Heart right ventricle (tissue), 16 donors: ENCODE measurements at regions not wholly inside any gene's neighbourhood (a gene's known extent, or its start where the extent isn't known, plus 50 kb on each side); places are given as distances from the start of the nearest gene placed in this dataset.

ENCODE experiments used
- ATAC-seq, 8 donors: fragments of 200-7000 bp; cut with Tn5 transposase; one replicate each; pipeline ENCODE4 v1.9.1; 2020; ENCODE audit warnings: mild to moderate bottlenecking in 8 of 8, moderate library complexity in 8 of 8, moderate number of reproducible peaks in 1 of 8
- DNase-seq, 2 donors: peaks; one replicate each; pipeline ENCODE4 v3.0.0-alpha.2; 2020
- H3K27ac ChIP-seq, 10 donors: fragments of 200-600 bp; sonication (generic) in 2 of 10; one replicate each; pipeline versions ENCODE4 v1.5.0 to v1.8.0; 2020 to 2022; ENCODE audit warnings: mild to moderate bottlenecking in 3 of 10
- H3K27me3 ChIP-seq, 7 donors: fragments of 200-600 bp; one replicate each; pipeline ENCODE4 v1.8.0; 2021 to 2022; ENCODE audit warnings: mild to moderate bottlenecking in 2 of 7
- H3K36me3 ChIP-seq, 9 donors: fragments of 200-600 bp; sonication (generic) in 1 of 9; one replicate each; pipeline versions ENCODE4 v1.5.0 to v1.8.0; 2020 to 2022; ENCODE audit warnings: mild to moderate bottlenecking in 2 of 9
- H3K4me1 ChIP-seq, 9 donors: fragments of 200-600 bp; sonication (generic) in 1 of 9; one replicate each; pipeline versions ENCODE4 v1.5.0 to v1.8.0; 2020 to 2022; ENCODE audit warnings: mild to moderate bottlenecking in 4 of 9
- H3K4me3 ChIP-seq, 10 donors: fragments of 200-600 bp; sonication (generic) in 2 of 10; one replicate each; pipeline versions ENCODE4 v1.5.0 to v1.8.0; 2020 to 2022; ENCODE audit warnings: mild to moderate bottlenecking in 7 of 10, moderate library complexity in 2 of 10
- H3K9me3 ChIP-seq, 11 donors: fragments of 200-600 bp in 10 of 11; sonication (generic) in 2 of 11; one replicate each; pipeline versions ENCODE4 v1.5.0 to v1.8.0; 2013 to 2022; ENCODE audit warnings: mild to moderate bottlenecking in 2 of 11, control low read depth in 1 of 11, moderate library complexity in 1 of 11
- CTCF ChIP-seq, 9 donors: fragments of 200-600 bp; sonication (generic) in 2 of 9; IDR thresholded peaks; one replicate each; pipeline versions ENCODE4 v1.5.0 to v1.8.0; 2021 to 2022; ENCODE audit warnings: antibody characterized with exemption in 9 of 9, mild to moderate bottlenecking in 5 of 9, moderate library complexity in 1 of 9
- WGBS, 2 donors: extraction: QIAGEN DNeasy Blood & Tissue Kit; methylation state at CpG; one replicate each; pipeline ENCODE4 v1.1.7; 2013; ENCODE audit warnings: inconsistent platforms in 1 of 2; 5-methylcytosine and 5-hydroxymethylcytosine counted together
- intact Hi-C, 10 donors: fragments of 100-400 bp; cut with DNase I; formaldehyde crosslinking; loops; one replicate each; pipeline versions ENCODE4 v1.11.1 to v1.14.2; 2022
- donor health status: Arrhythmogenic right ventricular cardiomyopathy.
- donor health status: ischemic (EF 13 %, LVEDD 7.1; RV severe dilation, severe dysfunction).
- donor health status: healthy with polysubstance abuse.
- donor health status: DM: no; HTN: yes; CAD: no.
- donor health status: DM: no; HTN: no; CAD: no.
- donor health status: ischemic (EF 25% LVEDD 6.9; RV normal size, moderate dysfunction).
- donor health status: ischemic (EF 25% LVEDD 5.7; RV mildly dilated, moderate dysfunction).
- donor health status: healthy.
- donor health status: DM: yes; HTN: yes; CAD: no.
- donor health status: Ischemic cardiomyopathy.
- donor health status: ischemic (EF 35%, LVEDD 5.7; RV mildly dilated, moderate dysfunction).
- donor health status: nonischemic (EF 11% LVEDD 7.7; RV severe dilation, severe dysfunction).
- donor health status: DM: yes; HTN: yes; CAD: no.
- donor health status: PGD.
- donor health status: ischemic (EF 29% LVEDD 5.4; RV normal size, mild dysfunction).
- donor health status: nonischemic (EF 23%, LVEDD 6.1; RV moderate dilation, normal function).

GRCh38 chr5:29040404-29040803 is 2002.0 kb upstream of the CDH9 start:
- TF ChIP-seq CTCF (IDR thresholded peaks at IDR 0.05) = no peak
- 73 to 76% methylated on average over 1 of the region's 1 CpG for WGBS, 2 donors
- intact Hi-C loops = no loop called here
- no peaks in the 10 kb centered on the region for H3K4me1 ChIP-seq
- DNase-seq = no peak
- no peak for ATAC-seq
- no peaks in the 10 kb centered on the region for H3K27me3 ChIP-seq
- no peaks in the 10 kb centered on the region for H3K36me3 ChIP-seq
- H3K4me3 ChIP-seq = no peak overlapping the region
- H3K9me3 ChIP-seq = peaks cover 0 to 11% (median 0%) of the 10 kb centered on the region in 11 donors
- no peak overlapping the region for H3K27ac ChIP-seq

GRCh38 chr5:29039994-29040393 is 2001.6 kb upstream of the CDH9 start:
- Histone ChIP-seq H3K9me3 (peaks cover 0 to 11% (median 0%) of the 10 kb centered on the region in 11 donors), H3K4me3 (no peak overlapping the region), H3K27me3 (no peaks in the 10 kb centered on the region), H3K4me1 (no peaks in the 10 kb centered on the region), H3K36me3 (no peaks in the 10 kb centered on the region), H3K27ac (no peak overlapping the region)
- 47 to 68% methylated on average over 1 of the region's 1 CpG for WGBS, 2 donors
- intact Hi-C loops = no loop called here
- DNase-seq = no peak
- no peak for ATAC-seq
- no peak for TF ChIP-seq CTCF (IDR thresholded peaks at IDR 0.05)

- ATAC-seq (no peak), DNase-seq (no peak)
- Histone ChIP-seq H3K4me1 (no peaks in the 10 kb centered on the region), H3K9me3 (peaks cover 0 to 11% (median 0%) of the 10 kb centered on the region in 11 donors), H3K36me3 (no peaks in the 10 kb centered on the region), H3K27ac (no peak overlapping the region), H3K27me3 (no peaks in the 10 kb centered on the region), H3K4me3 (no peak overlapping the region)
- intact Hi-C loops = no loop called here
- no peak for TF ChIP-seq CTCF (IDR thresholded peaks at IDR 0.05)
- 60 to 80% methylated on average over 3 of the region's 3 CpGs for WGBS, 2 donors
Observed at GRCh38 chr5:29037716-29038115, 1999.3 kb upstream of the CDH9 start.

- Histone ChIP-seq H3K36me3 (no peaks in the 10 kb centered on the region), H3K9me3 (peaks cover 0 to 5% (median 0%) of the 10 kb centered on the region in 11 donors), H3K4me1 (no peaks in the 10 kb centered on the region), H3K27me3 (no peaks in the 10 kb centered on the region), H3K4me3 (no peak overlapping the region), H3K27ac (no peak overlapping the region)
- intact Hi-C loops = no loop called here
- TF ChIP-seq CTCF (IDR thresholded peaks at IDR 0.05) = no peak
- DNase-seq = no peak
- WGBS, 2 donors = 89 to 95% methylated on average over 4 of the region's 4 CpGs
- ATAC-seq = no peak
Observed at GRCh38 chr5:29024052-29024451, 1985.7 kb upstream of the CDH9 start.
